DND-41 (cell line): ENCODE measurements at regions not wholly inside any gene's neighbourhood (a gene's known extent, or its start where the extent isn't known, plus 50 kb on each side); places are given as distances from the start of the nearest gene placed in this dataset.

Experiments used
- ATAC-seq: fragments of 200-7000 bp; cut with Tn5 transposase; 3 replicates; pipeline ENCODE4 v1.9.1; 2021; ENCODE audit warnings: low read depth; ENCODE audit not compliant: insufficient read depth
- DNase-seq: peaks from one replicate; pipeline ENCODE4 v3.0.0-alpha.2; 2020
- H2AFZ ChIP-seq: 2 replicates; pipeline ENCODE4 v1.6.0; 2012; ENCODE audit warnings: low read depth, low read length
- H3K27ac ChIP-seq: 2 replicates; pipeline ENCODE4 v1.5.1; 2012; ENCODE audit warnings: low read length, inconsistent platforms
- H3K27me3 ChIP-seq: fragments of 200-600 bp; sonication (generic); 2 replicates; pipeline ENCODE4 v1.6.0; 2012; ENCODE audit warnings: low read length, mild to moderate bottlenecking, inconsistent platforms; ENCODE audit not compliant: insufficient read depth, poor library complexity
- H3K36me3 ChIP-seq: 2 replicates; pipeline ENCODE4 v1.5.1; 2012; ENCODE audit warnings: low read length, inconsistent platforms; ENCODE audit not compliant: insufficient read depth
- H3K4me1 ChIP-seq: 2 replicates; pipeline ENCODE4 v1.5.1; 2012; ENCODE audit warnings: mild to moderate bottlenecking, low read length; ENCODE audit not compliant: insufficient read depth
- H3K4me2 ChIP-seq: 2 replicates; pipeline ENCODE4 v1.6.0; 2012; ENCODE audit warnings: mild to moderate bottlenecking, moderate library complexity, low read length, inconsistent platforms; ENCODE audit not compliant: insufficient read depth
- H3K4me3 ChIP-seq, 2 experiments: fragments of 200-600 bp in 1 of 2; shearing (Covaris generic) in 1 of 2; 2 replicates each; pipeline ENCODE4 v1.5.1; 2012 to 2016; ENCODE audit warnings: inconsistent platforms in 2 of 2, low read length in 2 of 2, mild to moderate bottlenecking in 2 of 2, low read depth in 1 of 2, moderate library complexity in 1 of 2
- H3K79me2 ChIP-seq: 2 replicates; pipeline ENCODE4 v1.6.0; 2012; ENCODE audit warnings: low read length, inconsistent platforms; ENCODE audit not compliant: insufficient read depth
- H3K9ac ChIP-seq: 2 replicates; pipeline ENCODE4 v1.6.0; 2012; ENCODE audit warnings: low read depth, mild to moderate bottlenecking, inconsistent platforms, low read length, moderate library complexity
- H3K9me3 ChIP-seq: 2 replicates; pipeline ENCODE4 v1.5.1; 2012; ENCODE audit warnings: low read length, moderate library complexity, mild to moderate bottlenecking, inconsistent platforms; ENCODE audit not compliant: insufficient read depth, severe bottlenecking
- H4K20me1 ChIP-seq: 2 replicates; pipeline ENCODE4 v1.6.0; 2012; ENCODE audit warnings: low read length; ENCODE audit not compliant: insufficient read depth
- CTCF ChIP-seq: IDR thresholded peaks from 2 replicates; pipeline ENCODE4 v1.5.1; 2012; ENCODE audit warnings: borderline replicate concordance, low read length, moderate library complexity, mild to moderate bottlenecking; ENCODE audit not compliant: poor library complexity, severe bottlenecking; ENCODE audit errors: extremely low read depth
- EZH2 ChIP-seq: IDR thresholded peaks from 3 replicates; pipeline ENCODE4 v1.6.1; 2012; ENCODE audit warnings: borderline replicate concordance, low read depth, mild to moderate bottlenecking, moderate library complexity, low read length, inconsistent platforms; ENCODE audit not compliant: severe bottlenecking

- H2AFZ ChIP-seq, result no peak overlapping the region
- H3K36me3 ChIP-seq, result no peaks in the 10 kb centered on the region
- no peak for DNase-seq
- no peak overlapping the region for H3K9ac ChIP-seq
- no peaks in the 10 kb centered on the region for H3K9me3 ChIP-seq
- H3K4me2 ChIP-seq, result no peak overlapping the region
- TF ChIP-seq EZH2 (no peak), CTCF (no peak)
- no peaks in the 10 kb centered on the region for H4K20me1 ChIP-seq
- no peaks in the 10 kb centered on the region for H3K79me2 ChIP-seq
- H3K27me3 ChIP-seq, result peaks cover 3% of the 10 kb centered on the region
- no peak overlapping the region for H3K4me3 ChIP-seq
- H3K27ac ChIP-seq, result no peak overlapping the region
- ATAC-seq, result no peak
- H3K4me1 ChIP-seq, result no peaks in the 10 kb centered on the region
Observed at GRCh38 chr7:91323626-91324158, 59.5 kb downstream of the FZD1 start.

GRCh38 chr7:91324663-91325062 lies 60.4 kb downstream of the FZD1 start:
- Histone ChIP-seq H3K27me3 (peaks cover 3% of the 10 kb centered on the region), H3K27ac (no peak overlapping the region), H4K20me1 (no peaks in the 10 kb centered on the region), H3K4me2 (no peak overlapping the region), H3K4me3 (no peak overlapping the region), H3K9ac (no peak overlapping the region), H3K79me2 (no peaks in the 10 kb centered on the region), H3K36me3 (no peaks in the 10 kb centered on the region), H3K4me1 (no peaks in the 10 kb centered on the region), H2AFZ (no peak overlapping the region), H3K9me3 (no peaks in the 10 kb centered on the region)
- ATAC-seq, result no peak
- DNase-seq, result no peak
- TF ChIP-seq CTCF (no peak), EZH2 (no peak)

- no peaks in the 10 kb centered on the region for H3K36me3 ChIP-seq
- H3K27ac ChIP-seq, result no peak overlapping the region
- H4K20me1 ChIP-seq, result no peaks in the 10 kb centered on the region
- H3K4me3 ChIP-seq, result no peak overlapping the region
- TF ChIP-seq CTCF (no peak), EZH2 (no peak)
- H3K4me2 ChIP-seq, result no peak overlapping the region
- no peak overlapping the region for H3K9ac ChIP-seq
- DNase-seq (no peak), ATAC-seq (no peak)
- no peaks in the 10 kb centered on the region for H3K79me2 ChIP-seq
- H3K9me3 ChIP-seq, result no peaks in the 10 kb centered on the region
- H3K27me3 ChIP-seq, result peaks cover 3% of the 10 kb centered on the region
- H2AFZ ChIP-seq, result no peak overlapping the region
- H3K4me1 ChIP-seq, result no peaks in the 10 kb centered on the region
Observed at GRCh38 chr7:91325726-91326125, 61.5 kb downstream of the FZD1 start.
